ENCODE measurements at regions not wholly inside any gene's neighbourhood (a gene's known extent, or its start where the extent isn't known, plus 50 kb on each side); places are given as distances from the start of the nearest gene placed in this dataset.
"Not testable (repeated sequence)": the region's sequence is repeated elsewhere in the genome, so short reads cannot be mapped to it uniquely, and the experiment has no call there.

DNA sequence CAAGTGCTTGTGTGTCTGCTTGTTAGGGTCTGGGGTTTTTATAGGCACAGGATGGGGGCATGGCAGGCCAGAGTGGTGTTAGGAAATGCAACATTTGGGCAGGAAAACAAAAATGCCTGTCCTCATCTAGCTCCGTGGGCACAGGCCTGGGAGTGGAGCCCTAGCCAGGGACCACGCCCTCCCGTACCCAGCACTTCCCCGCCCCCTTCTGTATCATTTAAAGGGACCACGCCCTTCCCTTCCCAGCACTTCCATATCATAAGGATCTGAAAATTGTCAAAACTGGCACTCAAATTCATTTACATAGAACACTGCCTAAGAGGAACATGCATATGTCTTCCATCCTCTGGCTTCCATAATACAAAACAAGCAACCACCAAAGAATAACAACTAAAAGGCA, 185.8 kb downstream of the B3GLCT start:
- H3K36me3 Mint-ChIP-seq (ENCODE audit: low read depth): no peaks in the 10 kb centered on the region
- H3K9me3 Mint-ChIP-seq (ENCODE audit: insufficient read depth): no peaks in the 10 kb centered on the region
- ChIA-PET CTCF (no interaction called here), POLR2A (no interaction called here)
- H3K4me3 Mint-ChIP-seq: no peak overlapping the region
- DNase-seq (no peak), ATAC-seq (no peak)
- H3K27ac Mint-ChIP-seq: no peak overlapping the region
- H3K27me3 Mint-ChIP-seq (ENCODE audit: low read depth): peaks cover 6% of the 10 kb centered on the region
- no peaks in the 10 kb centered on the region for H3K4me1 Mint-ChIP-seq (ENCODE audit: low read depth)

DNA sequence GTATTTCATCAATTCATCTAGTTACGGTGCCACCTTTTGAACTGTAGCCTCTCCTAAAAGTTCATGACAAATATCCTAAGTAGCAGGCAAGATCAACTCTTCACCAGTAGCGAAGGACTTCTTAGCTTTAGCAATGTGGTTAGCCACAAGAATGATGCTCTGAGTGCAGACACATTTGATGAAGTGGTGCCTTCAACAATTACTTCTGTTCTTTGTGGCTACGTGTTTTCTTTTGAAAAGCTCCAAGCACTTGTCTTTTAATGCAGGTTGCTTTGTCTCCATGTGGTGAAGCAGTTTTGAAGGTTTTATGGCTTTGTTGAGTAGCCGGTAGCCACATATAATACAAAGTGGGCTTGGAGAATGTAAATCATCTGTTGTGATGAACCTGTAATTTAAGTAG, 194.7 kb downstream of the B3GLCT start:
- no peak for DNase-seq
- H3K4me3 Mint-ChIP-seq: no peak overlapping the region
- H3K9me3 Mint-ChIP-seq (ENCODE audit: insufficient read depth): peaks cover 9% of the 10 kb centered on the region
- ChIA-PET POLR2A (no interaction called here), CTCF (no interaction called here)
- ATAC-seq: no peak
- H3K27me3 Mint-ChIP-seq (ENCODE audit: low read depth): peaks cover 2% of the 10 kb centered on the region
- no peak overlapping the region for H3K27ac Mint-ChIP-seq
- no peaks in the 10 kb centered on the region for H3K36me3 Mint-ChIP-seq (ENCODE audit: low read depth)
- no peaks in the 10 kb centered on the region for H3K4me1 Mint-ChIP-seq (ENCODE audit: low read depth)

DNA sequence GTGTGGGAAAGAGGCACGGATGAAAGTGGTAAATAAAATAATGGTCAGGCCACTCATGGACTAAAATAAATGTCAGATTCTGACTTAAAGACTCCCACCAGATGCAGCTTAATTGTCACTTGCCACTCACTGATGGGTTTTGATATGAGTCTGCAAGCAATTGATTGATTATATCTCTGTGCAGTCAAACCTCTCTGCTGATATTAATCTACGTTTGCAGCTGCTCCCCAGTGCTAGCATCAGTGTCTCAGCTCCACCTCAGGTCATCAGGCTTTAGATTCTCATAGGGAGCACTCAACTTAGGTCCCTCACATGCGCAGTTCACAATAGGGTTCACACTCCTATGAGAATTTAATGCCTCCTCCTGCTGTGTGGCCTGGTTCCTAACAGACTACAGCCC, 195.3 kb downstream of the B3GLCT start:
- Mint-ChIP-seq H3K4me3 (no peak overlapping the region), H3K27ac (no peak overlapping the region), H3K27me3 (ENCODE audit: low read depth) (peaks cover 2% of the 10 kb centered on the region), H3K9me3 (ENCODE audit: insufficient read depth) (peaks cover 14% of the 10 kb centered on the region), H3K4me1 (ENCODE audit: low read depth) (no peaks in the 10 kb centered on the region), H3K36me3 (ENCODE audit: low read depth) (no peaks in the 10 kb centered on the region)
- DNase-seq: no peak
- ChIA-PET CTCF (no interaction called here), POLR2A (no interaction called here)
- no peak for ATAC-seq

DNA sequence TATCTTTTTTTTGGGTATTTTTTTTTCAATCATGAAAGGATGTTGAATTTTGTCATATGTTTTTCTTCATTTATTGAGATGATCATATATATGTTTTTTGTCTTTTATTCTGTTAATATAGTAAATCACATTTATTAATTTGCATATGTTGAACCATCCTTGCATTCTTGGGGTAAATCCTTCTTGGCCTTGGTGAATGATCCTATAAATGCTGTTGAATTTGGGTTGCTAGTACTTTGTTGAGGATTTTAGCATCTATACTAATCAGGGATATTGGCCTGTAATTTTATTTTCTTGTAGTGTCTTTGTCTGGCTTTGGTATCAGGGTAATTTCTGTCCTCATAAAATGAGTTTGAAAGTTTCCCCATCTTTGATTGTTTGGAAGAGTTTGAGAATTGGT, 199.9 kb downstream of the B3GLCT start:
- H3K27ac Mint-ChIP-seq: no peak overlapping the region
- no peak overlapping the region for H3K4me3 Mint-ChIP-seq
- ChIA-PET POLR2A (no interaction called here), CTCF (interaction anchor here (0.5 kb wide), 1 partner anchor 29 kb away, joined by 3 read pairs; no protein-coding TSS in a partner anchor)
- H3K9me3 Mint-ChIP-seq (ENCODE audit: insufficient read depth): peaks cover 22% of the 10 kb centered on the region
- no peaks in the 10 kb centered on the region for H3K36me3 Mint-ChIP-seq (ENCODE audit: low read depth)
- ATAC-seq: no peak
- H3K4me1 Mint-ChIP-seq (ENCODE audit: low read depth): no peaks in the 10 kb centered on the region
- no peak for DNase-seq
- H3K27me3 Mint-ChIP-seq (ENCODE audit: low read depth): no peaks in the 10 kb centered on the region

DNA sequence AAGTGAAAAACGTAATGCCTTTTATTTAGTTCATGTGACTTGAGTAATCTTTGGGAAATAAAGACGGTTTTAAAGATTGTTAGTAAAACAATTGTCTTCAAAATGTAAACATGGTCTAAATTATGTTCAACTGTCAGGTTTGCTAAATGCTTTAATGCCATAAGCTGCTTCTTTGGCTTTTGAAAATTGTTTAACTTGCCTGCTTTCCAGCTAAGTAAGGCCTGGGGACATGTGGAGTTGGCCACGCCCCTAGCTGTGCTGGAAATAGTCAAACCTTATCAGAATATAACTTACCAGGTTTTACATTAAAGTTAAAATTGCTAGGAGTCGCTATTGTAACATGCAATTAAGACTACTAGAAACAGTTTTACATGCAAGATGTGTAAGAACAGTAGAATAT, 203.9 kb downstream of the B3GLCT start:
- POLR2A ChIA-PET: interaction anchor here (1.1 kb wide), 1 partner anchor 23 kb away, joined by 3 read pairs; no protein-coding TSS in a partner anchor
- H3K27ac Mint-ChIP-seq; ATAC-seq; H3K4me3 Mint-ChIP-seq; H3K36me3 Mint-ChIP-seq (ENCODE audit: low read depth); H3K4me1 Mint-ChIP-seq (ENCODE audit: low read depth); CTCF ChIA-PET; H3K27me3 Mint-ChIP-seq (ENCODE audit: low read depth); DNase-seq: not testable (repeated sequence)
- peaks cover 21% of the 10 kb centered on the region for H3K9me3 Mint-ChIP-seq (ENCODE audit: insufficient read depth)

DNA sequence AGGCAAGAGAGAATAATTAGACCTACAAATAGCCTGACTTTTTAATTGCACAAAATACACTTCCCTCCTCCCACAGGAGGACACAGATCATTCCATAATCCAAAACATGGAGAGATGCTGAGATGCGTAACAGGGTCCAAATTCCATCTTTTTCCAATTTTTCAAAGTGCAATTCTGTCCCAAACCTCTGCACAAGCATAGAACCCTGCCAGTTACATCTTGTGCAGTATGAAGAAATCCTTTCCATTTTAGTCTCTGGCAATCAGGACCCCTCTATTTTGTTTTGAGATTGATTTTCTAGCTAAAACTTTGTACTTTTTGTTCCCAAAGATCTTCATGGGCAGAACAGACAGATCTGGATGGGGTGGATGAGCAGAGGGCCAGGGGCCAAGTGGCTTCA, 209.2 kb downstream of the B3GLCT start:
- H3K4me1 Mint-ChIP-seq (ENCODE audit: low read depth): no peaks in the 10 kb centered on the region
- H3K27ac Mint-ChIP-seq: no peak overlapping the region
- H3K36me3 Mint-ChIP-seq (ENCODE audit: low read depth): no peaks in the 10 kb centered on the region
- no peak for ATAC-seq
- POLR2A ChIA-PET: no interaction called here
- DNase-seq: no peak
- H3K4me3 Mint-ChIP-seq: no peak overlapping the region
- no peaks in the 10 kb centered on the region for H3K27me3 Mint-ChIP-seq (ENCODE audit: low read depth)
- no peaks in the 10 kb centered on the region for H3K9me3 Mint-ChIP-seq (ENCODE audit: insufficient read depth)
- CTCF ChIA-PET: interaction anchor here (0.8 kb wide), 1 partner anchor 173 kb away, joined by 3 read pairs; no protein-coding TSS in a partner anchor

DNA sequence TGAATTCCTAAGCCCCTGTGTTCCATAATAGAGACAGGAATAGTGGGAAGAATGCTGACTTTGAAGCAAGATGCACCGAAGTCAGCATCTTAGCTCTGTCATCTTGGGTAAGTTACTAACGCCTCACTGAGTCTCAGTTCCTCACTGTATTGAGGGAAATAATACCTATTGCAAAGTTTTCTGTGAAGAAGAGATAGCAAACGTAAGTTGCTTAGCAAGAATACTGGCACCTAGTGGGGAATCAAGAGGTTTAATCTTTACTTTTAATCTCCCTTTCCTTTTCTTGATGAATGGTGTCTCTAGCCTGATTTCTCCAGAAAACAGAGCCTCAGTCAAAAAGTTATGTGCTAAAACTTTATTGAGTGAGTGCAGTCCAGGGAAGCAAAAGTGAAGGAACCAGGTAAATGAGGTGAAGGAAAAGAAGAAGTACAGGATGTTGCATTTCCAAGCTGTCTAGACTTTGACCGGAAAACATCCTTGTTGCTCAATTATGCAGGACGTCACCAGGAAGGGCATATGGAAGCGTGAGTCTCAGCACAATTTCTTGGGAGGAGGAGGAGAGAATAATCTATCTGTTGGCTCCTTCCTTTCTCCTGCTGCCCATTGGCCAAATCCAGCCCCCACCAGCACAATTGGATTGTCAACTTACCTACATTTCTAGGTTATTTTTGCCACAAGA, 210.0 kb downstream of the B3GLCT start:
- no peak for DNase-seq
- Mint-ChIP-seq H3K4me1 (ENCODE audit: low read depth) (no peaks in the 10 kb centered on the region), H3K27me3 (ENCODE audit: low read depth) (no peaks in the 10 kb centered on the region), H3K9me3 (ENCODE audit: insufficient read depth) (no peaks in the 10 kb centered on the region), H3K4me3 (no peak overlapping the region), H3K27ac (no peak overlapping the region), H3K36me3 (ENCODE audit: low read depth) (no peaks in the 10 kb centered on the region)
- CTCF ChIA-PET: interaction anchor here (0.8 kb wide), 1 partner anchor 174 kb away, joined by 3 read pairs; no protein-coding TSS in a partner anchor
- ATAC-seq: no peak
- POLR2A ChIA-PET: no interaction called here

DNA sequence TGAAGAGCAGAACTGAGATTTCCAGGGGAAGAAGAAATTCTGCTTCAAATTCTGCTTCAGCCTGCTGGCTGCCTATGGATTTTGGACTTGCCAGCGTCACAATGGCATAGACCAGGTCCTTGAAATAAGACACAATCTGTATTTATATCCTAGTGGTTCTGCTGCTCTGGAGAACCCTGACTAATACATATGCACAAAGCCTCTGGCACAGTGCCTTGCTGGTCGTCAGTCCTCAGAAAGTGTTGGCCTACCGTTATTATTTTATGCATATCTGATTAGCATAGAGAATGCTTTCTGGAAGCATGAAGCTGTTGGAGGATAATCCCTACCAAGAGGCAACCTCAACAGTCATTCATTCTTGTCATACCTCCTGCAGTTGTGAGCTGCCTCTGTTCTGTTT, 213.7 kb downstream of the B3GLCT start:
- ChIA-PET CTCF (interaction anchor here (1.1 kb wide), 1 partner anchor 11 kb away, joined by 3 read pairs; no protein-coding TSS in a partner anchor), POLR2A (no interaction called here)
- Mint-ChIP-seq H3K4me3 (no peak overlapping the region), H3K27me3 (ENCODE audit: low read depth) (peaks cover 7% of the 10 kb centered on the region), H3K36me3 (ENCODE audit: low read depth) (no peaks in the 10 kb centered on the region), H3K27ac (no peak overlapping the region), H3K4me1 (ENCODE audit: low read depth) (no peaks in the 10 kb centered on the region), H3K9me3 (ENCODE audit: insufficient read depth) (no peaks in the 10 kb centered on the region)
- ATAC-seq (no peak), DNase-seq (no peak)

DNA sequence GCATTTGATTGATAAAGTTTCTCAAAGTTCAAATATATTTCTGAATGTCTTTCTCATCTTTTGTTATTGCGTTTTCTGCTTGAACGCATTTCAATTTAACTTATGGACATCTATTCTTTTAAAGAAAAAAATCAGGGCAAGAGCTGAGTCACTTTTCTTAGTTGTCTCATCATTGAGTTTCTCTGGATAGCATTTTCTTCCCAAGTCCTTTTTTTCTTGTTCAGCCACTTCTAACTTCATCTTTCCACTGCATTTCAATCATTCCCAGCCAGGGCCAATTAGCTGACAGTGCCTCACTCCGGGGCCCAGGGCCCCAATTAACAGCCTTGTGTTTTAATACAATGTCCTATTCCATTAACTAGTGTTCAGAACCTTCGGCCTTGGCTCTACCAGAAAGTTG, 216.3 kb downstream of the B3GLCT start:
- no peaks in the 10 kb centered on the region for H3K4me1 Mint-ChIP-seq (ENCODE audit: low read depth)
- DNase-seq (no peak), ATAC-seq (no peak)
- peaks cover 9% of the 10 kb centered on the region for H3K27me3 Mint-ChIP-seq (ENCODE audit: low read depth)
- H3K9me3 Mint-ChIP-seq (ENCODE audit: insufficient read depth): no peaks in the 10 kb centered on the region
- no peak overlapping the region for H3K4me3 Mint-ChIP-seq
- no peaks in the 10 kb centered on the region for H3K36me3 Mint-ChIP-seq (ENCODE audit: low read depth)
- ChIA-PET POLR2A (no interaction called here), CTCF (interaction anchor here (0.9 kb wide), 1 partner anchor 180 kb away, joined by 4 read pairs; no protein-coding TSS in a partner anchor)
- H3K27ac Mint-ChIP-seq: no peak overlapping the region

DNA sequence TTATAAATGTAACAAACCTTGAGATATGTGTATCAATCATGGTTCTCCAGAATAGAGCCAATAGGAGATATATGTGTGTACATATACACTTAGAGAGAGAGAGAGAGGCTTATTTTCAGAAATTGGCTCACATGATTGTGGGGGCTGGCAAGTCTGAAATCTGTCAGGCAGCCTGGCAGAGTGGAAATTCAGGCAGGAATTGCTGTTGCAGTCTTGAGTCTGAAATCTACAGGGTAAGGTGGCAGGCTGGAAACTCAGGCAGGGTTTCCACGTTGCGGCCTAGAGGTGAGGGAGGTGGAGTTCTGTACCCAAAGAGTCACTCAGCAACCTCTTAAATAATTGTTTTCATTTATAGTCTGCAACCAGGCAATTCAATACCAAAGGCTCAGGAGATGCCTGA, 218.4 kb downstream of the B3GLCT start:
- ATAC-seq (no peak), DNase-seq (no peak)
- Mint-ChIP-seq H3K27ac (no peak overlapping the region), H3K4me3 (no peak overlapping the region), H3K9me3 (ENCODE audit: insufficient read depth) (no peaks in the 10 kb centered on the region), H3K4me1 (ENCODE audit: low read depth) (no peaks in the 10 kb centered on the region), H3K27me3 (ENCODE audit: low read depth) (peaks cover 12% of the 10 kb centered on the region), H3K36me3 (ENCODE audit: low read depth) (no peaks in the 10 kb centered on the region)
- CTCF ChIA-PET: no interaction called here
- POLR2A ChIA-PET: no interaction called here

DNA sequence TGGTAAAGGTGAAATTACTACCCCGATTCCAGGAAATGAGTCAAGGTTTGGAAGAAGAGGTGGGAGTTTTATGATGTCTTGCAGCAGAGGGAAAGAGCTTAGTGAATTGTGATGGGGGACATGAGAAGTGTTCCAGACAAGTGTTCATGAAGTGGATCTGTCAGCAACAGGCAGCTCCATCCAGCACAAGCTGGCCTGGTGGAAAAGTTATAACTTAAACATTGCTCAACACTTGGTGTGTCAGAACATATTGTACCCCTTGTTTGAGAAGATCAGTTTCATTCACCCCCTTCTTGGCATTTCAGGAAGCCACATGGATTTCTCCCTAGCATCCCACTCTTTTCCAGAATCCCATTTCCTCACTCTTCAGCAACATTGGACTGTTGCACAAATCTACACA, 222.0 kb downstream of the B3GLCT start:
- Mint-ChIP-seq H3K27me3 (ENCODE audit: low read depth) (peaks cover 8% of the 10 kb centered on the region), H3K9me3 (ENCODE audit: insufficient read depth) (no peaks in the 10 kb centered on the region), H3K36me3 (ENCODE audit: low read depth) (no peaks in the 10 kb centered on the region), H3K27ac (no peak overlapping the region), H3K4me3 (no peak overlapping the region), H3K4me1 (ENCODE audit: low read depth) (no peaks in the 10 kb centered on the region)
- POLR2A ChIA-PET: no interaction called here
- no peak for ATAC-seq
- CTCF ChIA-PET: no interaction called here
- no peak for DNase-seq

DNA sequence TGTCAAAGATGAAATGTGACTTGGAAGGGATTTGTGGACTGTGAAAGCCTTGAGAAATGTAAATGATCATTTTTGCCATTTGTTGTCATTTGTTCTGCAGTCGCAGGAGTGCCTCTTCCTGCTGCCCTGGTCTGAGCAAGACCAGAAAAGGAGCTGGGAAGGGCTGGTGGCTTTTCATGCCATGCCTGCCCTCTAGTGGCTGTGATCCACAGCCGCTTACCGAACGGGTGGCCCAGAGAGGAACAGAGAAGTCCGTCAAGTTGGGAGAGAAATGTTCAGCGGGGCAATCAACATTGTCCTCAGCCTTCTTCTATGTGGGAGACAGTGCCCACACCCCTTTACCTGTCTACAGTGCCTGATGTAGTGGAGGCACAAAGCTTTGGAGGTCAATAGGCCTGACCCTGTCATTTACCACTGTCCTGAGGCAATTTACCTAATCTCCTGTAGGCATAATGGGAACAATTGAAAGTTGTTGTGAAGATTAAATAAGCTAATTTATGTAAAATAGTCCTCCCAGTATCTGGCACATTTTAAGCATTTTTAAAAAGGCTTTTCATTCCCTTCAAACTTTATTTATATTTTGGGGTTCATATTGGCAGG, 224.5 kb downstream of the B3GLCT start:
- CTCF ChIA-PET: interaction anchor here (0.7 to 6.1 kb wide), 12 partner anchors 10 to 289 kb away, joined by 3 to 72 read pairs (median 3); partner anchors contain the start of gene B3GLCT
- DNase-seq (peak; percentile 69), ATAC-seq (peak; percentile 90)
- H3K36me3 Mint-ChIP-seq (ENCODE audit: low read depth): no peaks in the 10 kb centered on the region
- POLR2A ChIA-PET: no interaction called here
- no peak overlapping the region for H3K27ac Mint-ChIP-seq
- H3K27me3 Mint-ChIP-seq (ENCODE audit: low read depth): peaks cover 5% of the 10 kb centered on the region
- no peaks in the 10 kb centered on the region for H3K9me3 Mint-ChIP-seq (ENCODE audit: insufficient read depth)
- H3K4me3 Mint-ChIP-seq: no peak overlapping the region
- H3K4me1 Mint-ChIP-seq (ENCODE audit: low read depth): no peaks in the 10 kb centered on the region

Data from activated CD8-positive, alpha-beta T cell treated with anti-CD3 and anti-CD28 coated beads, Interleukin-2, amount 10 ng/mL, durations not matched to agents 7 days and 5 days (primary cell).